ENCODE measurements at regions not wholly inside any gene's neighbourhood (a gene's known extent, or its start where the extent isn't known, plus 50 kb on each side); places are given as distances from the start of the nearest gene placed in this dataset.
"Not testable (repeated sequence)": the region's sequence is repeated elsewhere in the genome, so short reads cannot be mapped to it uniquely, and the experiment has no call there.

GRCh38 chr11:100515087-100515486, 172.0 kb upstream of the ARHGAP42 start:
- no peaks in the 10 kb centered on the region for H3K27me3 ChIP-seq (ENCODE audit: control insufficient read depth, insufficient read depth, low read length)
- no peak for TF ChIP-seq CTCF (IDR thresholded peaks at IDR 0.05; ENCODE audit: insufficient read depth, low read length, poor library complexity, severe bottlenecking)
- no peak overlapping the region for H3K4me3 ChIP-seq (ENCODE audit: low read depth, low read length)
- peak; percentile 9 for DNase-seq (ENCODE audit: low read depth)
- no peaks in the 10 kb centered on the region for H3K36me3 ChIP-seq (ENCODE audit: control insufficient read depth, insufficient read depth, low read length)

GRCh38 chr11:100525197-100525596, 161.9 kb upstream of the ARHGAP42 start:
- DNase-seq (ENCODE audit: low read depth): no peak
- H3K27me3 ChIP-seq (ENCODE audit: control insufficient read depth, insufficient read depth, low read length): no peaks in the 10 kb centered on the region
- H3K36me3 ChIP-seq (ENCODE audit: control insufficient read depth, insufficient read depth, low read length): no peaks in the 10 kb centered on the region
- TF ChIP-seq CTCF (IDR thresholded peaks at IDR 0.05; ENCODE audit: insufficient read depth, low read length, poor library complexity, severe bottlenecking): no peak
- no peak overlapping the region for H3K4me3 ChIP-seq (ENCODE audit: low read depth, low read length)

GRCh38 chr11:100525635-100526034, 161.5 kb upstream of the ARHGAP42 start:
- H3K36me3 ChIP-seq (ENCODE audit: control insufficient read depth, insufficient read depth, low read length): no peaks in the 10 kb centered on the region
- TF ChIP-seq CTCF (IDR thresholded peaks at IDR 0.05; ENCODE audit: insufficient read depth, low read length, poor library complexity, severe bottlenecking): peak; percentile 26
- no peak overlapping the region for H3K4me3 ChIP-seq (ENCODE audit: low read depth, low read length)
- no peak for DNase-seq (ENCODE audit: low read depth)
- H3K27me3 ChIP-seq (ENCODE audit: control insufficient read depth, insufficient read depth, low read length): no peaks in the 10 kb centered on the region

- TF ChIP-seq CTCF (IDR thresholded peaks at IDR 0.05; ENCODE audit: insufficient read depth, low read length, poor library complexity, severe bottlenecking): no peak
- no peak overlapping the region for H3K4me3 ChIP-seq (ENCODE audit: low read depth, low read length)
- DNase-seq (ENCODE audit: low read depth): no peak
- H3K27me3 ChIP-seq (ENCODE audit: control insufficient read depth, insufficient read depth, low read length): no peaks in the 10 kb centered on the region
- H3K36me3 ChIP-seq (ENCODE audit: control insufficient read depth, insufficient read depth, low read length): no peaks in the 10 kb centered on the region
These were observed 158.1 kb upstream of the ARHGAP42 start for GRCh38 chr11:100528872-100529416.

- not testable (repeated sequence) for H3K36me3 ChIP-seq (ENCODE audit: control insufficient read depth, insufficient read depth, low read length); H3K4me3 ChIP-seq (ENCODE audit: low read depth, low read length); DNase-seq (ENCODE audit: low read depth); H3K27me3 ChIP-seq (ENCODE audit: control insufficient read depth, insufficient read depth, low read length)
These were observed 155.8 kb upstream of the ARHGAP42 start for GRCh38 chr11:100531290-100531689.

- no peak for TF ChIP-seq CTCF (IDR thresholded peaks at IDR 0.05; ENCODE audit: insufficient read depth, low read length, poor library complexity, severe bottlenecking)
- no peak overlapping the region for H3K4me3 ChIP-seq (ENCODE audit: low read depth, low read length)
- no peak for DNase-seq (ENCODE audit: low read depth)
These were observed 150.1 kb upstream of the ARHGAP42 start for GRCh38 chr11:100536979-100537378.

More at GRCh38 chr11:100536979-100537378, 150.1 kb upstream of the ARHGAP42 start:
- no peaks in the 10 kb centered on the region for H3K27me3 ChIP-seq (ENCODE audit: control insufficient read depth, insufficient read depth, low read length)
- H3K36me3 ChIP-seq (ENCODE audit: control insufficient read depth, insufficient read depth, low read length): no peaks in the 10 kb centered on the region

Data from kidney epithelial cell (primary cell).